Smooth muscle cell of the brain vasculature (primary cell): ENCODE measurements at regions not wholly inside any gene's neighbourhood (a gene's known extent, or its start where the extent isn't known, plus 50 kb on each side); places are given as distances from the start of the nearest gene placed in this dataset.

Experiments used
- DNase-seq: peaks from one replicate; pipeline ENCODE4 v3.0.0-alpha.2; 2012; ENCODE audit warnings: low read depth, low spot score

DNA sequence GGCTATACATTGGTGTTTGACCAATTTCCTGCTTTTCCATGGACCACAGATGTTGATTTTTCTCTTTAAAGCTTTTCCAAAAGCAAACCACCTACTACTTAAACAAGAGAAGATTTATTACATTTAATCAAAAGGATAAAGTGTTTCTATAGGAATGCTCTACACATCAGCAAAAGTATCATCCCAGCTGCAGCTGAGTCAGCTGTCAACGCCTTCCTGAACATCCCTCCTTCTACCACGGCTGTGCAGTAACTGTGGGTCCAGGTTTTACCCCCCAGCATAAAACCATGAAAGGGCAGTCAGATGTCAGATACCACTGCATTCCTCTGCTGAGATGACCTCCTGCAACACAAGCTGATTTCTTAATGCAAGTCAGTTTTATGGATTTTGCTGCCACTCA lies 524.5 kb upstream of the MEX3C start:
- no peak for DNase-seq

DNA sequence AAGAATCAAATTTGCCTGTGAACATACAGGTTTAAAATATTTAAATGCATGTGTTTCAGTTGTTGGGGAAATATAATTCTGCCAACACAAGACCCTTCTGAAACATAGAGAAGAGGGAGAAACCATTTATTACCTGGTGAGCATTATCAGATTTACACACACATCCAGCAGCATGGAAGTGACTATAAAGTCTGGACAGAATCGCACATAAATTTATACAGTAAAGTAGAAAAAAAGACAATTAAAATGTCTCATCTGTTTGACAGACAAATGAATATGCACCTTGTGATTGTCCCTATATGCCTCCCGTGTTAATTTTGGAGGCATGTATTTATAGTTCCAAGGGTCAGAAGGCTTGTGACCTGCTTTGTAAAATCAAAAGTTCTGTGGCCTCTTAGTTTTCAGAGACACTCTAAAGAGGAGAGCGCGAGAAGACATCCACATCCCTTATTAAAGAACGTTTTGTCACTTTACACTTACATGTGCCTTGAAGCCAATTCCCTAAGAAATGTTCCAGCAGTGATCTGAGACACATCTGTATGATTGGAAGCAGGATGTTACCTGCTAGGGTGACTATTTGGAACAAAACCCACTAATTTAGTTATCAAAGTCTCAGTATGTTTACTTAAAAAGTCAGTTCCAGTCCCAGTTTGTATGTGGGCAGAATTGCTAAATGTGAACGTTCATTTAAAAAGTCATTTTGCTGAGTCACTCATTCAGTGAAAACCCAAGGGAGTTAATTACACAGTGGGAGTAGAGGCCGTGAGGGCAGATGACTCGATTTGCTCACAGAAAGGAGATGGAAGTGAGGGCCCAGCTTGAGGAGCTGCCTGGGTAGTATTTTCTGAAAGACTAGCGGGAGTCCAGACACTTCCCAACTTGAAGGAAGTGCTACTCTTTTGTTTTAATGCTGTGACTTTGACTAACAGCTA lies 527.6 kb upstream of the MEX3C start:
- DNase-seq = no peak

DNA sequence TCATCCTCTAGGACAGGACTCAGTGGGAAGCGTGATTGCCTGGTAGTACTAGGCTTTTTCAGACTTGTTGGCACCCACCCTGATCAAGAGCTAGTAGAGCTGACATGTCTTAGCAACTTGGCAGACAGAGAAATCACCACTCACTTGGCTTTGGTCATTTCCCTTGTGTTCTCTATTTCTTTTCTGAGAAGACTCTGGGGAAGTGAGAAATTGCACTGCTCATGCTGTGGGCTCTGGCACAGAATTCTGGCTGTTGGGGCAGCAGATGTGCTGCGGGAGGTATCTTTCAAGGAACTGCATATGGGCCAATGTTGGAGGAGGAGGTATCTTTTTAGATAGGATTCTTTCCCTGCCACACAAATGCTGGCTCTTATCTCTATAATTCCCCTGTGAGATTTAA lies 529.1 kb upstream of the MEX3C start:
- DNase-seq = no peak

DNA sequence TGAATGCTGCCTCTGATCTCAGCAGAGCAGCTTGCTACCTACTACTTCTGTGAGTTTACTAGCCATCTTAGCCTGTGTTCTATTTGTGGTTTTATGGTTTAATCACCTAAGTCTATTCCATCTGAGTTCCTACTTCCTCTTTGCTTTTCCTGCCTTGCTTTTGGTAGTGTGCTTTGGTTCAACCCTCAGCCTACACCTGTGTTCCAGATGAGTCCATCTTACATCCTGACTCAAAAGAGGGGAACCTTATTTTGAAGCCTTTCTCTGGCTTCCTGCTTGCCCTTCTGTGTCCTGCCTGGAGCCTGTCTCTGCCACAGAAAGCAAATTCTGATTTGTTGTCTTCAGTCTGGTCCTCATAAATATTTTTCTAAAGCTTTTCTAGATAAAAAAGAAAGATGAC lies 530.3 kb upstream of the MEX3C start:
- no peak for DNase-seq

DNA sequence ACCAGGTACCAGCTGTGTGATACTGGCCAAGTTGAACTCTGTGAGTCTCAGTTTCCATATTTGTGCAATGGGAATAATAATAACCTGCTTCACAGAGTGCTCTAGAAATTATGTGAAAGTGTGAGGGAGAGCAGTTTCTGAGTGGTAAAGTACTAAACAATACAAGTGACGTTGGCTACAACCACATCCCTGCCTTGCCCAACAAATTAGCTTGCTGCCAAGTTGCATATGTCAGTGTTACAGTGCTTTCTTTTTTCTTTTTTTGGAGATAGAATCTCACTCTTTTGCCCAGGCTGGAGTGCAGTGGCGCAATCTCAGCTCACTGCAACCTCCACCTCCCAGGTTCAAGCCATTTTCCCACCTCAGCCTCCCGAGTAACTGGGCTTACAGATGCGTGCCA lies 533.6 kb upstream of the MEX3C start:
- no peak for DNase-seq

- no peak for DNase-seq
These were observed 537.1 kb upstream of the MEX3C start for GRCh38 chr18:51734576-51734975.

- DNase-seq = no peak
These were observed 541.7 kb upstream of the MEX3C start for GRCh38 chr18:51739044-51739666.

DNA sequence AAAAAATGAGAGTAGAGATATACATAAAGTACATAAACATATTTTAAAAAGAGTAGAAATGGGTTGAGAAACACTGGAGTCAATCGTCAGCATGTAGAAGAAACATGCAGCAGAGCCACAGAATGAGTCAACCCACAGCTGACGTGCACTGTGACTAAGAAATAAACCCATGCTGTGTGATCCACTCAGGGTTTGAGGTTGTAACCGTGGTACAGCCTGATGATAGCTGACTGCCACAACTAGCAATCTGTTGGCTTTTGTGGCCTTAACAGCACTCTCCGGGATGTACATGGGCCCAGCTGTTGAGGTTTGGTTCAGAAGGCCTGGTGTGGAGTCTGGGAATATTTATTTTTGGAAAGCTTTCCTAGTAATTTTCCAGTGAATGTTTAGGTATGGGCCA lies 554.4 kb upstream of the MEX3C start:
- no peak for DNase-seq

- DNase-seq = no peak
These were observed 556.0 kb upstream of the MEX3C start for GRCh38 chr18:51753365-51754057.

DNA sequence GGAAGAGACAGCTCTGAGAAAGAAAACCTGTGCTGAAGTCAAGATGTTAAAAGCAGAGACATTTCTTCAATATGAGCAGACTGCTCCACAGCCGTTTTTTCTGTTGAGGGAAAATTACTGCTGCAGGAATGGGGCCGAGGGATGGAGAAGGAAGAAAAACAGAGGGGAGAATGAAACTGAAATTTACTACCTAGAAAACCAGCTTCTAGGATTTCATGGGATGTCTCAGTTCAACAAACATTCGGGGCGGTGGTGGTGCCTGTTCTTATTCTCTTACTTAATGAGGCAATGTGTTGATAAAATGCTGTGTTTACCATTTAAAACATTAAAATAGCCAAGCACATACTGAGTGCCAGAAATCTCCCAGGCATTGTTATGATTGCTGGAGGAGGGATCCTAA lies 557.1 kb upstream of the MEX3C start:
- no peak for DNase-seq

DNA sequence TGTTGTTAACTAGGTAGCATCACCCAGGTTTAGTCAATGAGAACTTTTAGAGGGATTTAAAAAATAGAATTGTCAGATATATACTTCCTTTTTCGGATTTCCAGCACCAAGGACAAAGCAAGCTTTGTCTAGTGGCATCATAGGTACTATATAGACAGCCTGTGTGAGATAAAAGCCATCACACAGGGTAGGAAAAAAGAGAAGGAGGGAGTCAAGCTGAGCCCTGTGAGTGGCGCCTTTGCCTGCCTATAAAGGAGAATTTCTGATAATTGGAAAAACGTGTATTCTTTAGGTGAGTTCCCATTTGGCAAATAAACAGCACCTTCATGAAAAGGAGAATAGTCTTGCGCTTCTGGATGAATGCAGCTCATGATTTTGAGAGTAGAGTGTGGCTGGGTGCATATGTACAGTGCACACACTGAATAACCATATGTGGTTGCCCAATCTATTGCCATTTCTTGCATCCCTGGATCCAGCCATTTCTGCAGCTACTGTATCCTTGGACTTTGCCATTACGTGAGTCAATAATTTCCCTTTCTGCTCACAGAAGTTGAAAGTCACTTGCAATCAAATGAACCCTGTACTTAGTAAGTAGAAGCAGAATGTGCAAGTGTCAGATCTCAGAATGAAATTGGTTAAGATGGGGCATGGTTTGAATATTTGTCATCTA lies 559.9 kb upstream of the MEX3C start:
- DNase-seq = no peak

GRCh38 chr18:51762373-51762772 lies 564.9 kb upstream of the MEX3C start:
- DNase-seq = no peak

DNA sequence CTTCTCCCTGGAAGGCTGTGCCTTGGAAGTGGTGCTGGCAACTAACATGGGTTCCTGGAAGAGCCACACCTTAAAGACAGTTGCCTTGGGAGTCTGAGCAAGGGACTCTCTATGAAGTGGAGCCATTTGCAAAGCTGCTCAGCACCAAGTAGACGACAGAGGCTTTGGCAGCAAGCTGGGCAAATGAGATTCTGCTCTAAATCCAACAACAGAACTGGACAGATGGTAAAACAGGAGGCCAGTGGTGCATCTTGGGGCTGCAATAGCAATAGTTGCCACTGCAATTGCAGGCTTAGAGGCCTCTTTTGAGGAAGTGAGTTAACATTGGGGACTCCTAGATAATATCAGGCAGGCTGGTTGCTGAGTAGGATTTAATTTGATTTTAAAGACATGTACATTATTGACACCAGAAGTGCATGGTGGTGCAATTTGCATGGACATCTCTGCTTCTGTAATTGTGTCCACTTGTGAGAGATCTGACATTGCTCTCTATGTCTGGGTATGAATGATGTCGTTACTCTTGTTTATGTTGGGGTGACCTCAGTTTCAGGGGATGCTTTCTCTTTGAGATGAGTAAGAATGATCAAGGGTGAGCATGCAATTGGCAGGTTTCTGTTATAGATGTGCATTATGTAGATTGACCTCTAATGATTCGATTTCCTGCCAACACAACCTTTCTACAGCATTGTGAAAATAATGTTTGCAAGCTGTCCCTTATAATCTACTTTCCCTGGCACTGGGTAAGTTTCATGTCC lies 568.3 kb upstream of the MEX3C start:
- DNase-seq = no peak

DNA sequence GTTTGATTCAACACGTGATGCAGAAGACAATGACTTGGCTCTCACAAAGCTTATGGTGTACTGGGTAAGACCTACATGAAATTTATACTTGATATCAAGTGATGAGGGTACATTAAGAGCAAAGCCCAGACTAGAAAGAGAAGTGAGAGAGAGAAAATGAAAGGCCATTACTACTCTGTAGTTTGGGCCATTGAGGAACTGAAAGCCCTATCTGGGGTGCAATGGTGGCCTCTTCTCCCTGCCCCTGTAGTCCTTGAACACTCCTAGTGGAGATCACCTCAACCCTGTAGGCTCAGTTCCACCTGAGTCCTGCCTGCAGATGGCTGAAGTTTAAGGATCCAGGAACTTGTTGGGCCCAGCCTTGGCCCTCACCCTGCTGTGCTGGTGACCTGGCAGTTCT lies 569.8 kb upstream of the MEX3C start:
- no peak for DNase-seq

- no peak for DNase-seq
These were observed 561.9 kb upstream of the DCC start for GRCh38 chr18:51778115-51778514.

DNA sequence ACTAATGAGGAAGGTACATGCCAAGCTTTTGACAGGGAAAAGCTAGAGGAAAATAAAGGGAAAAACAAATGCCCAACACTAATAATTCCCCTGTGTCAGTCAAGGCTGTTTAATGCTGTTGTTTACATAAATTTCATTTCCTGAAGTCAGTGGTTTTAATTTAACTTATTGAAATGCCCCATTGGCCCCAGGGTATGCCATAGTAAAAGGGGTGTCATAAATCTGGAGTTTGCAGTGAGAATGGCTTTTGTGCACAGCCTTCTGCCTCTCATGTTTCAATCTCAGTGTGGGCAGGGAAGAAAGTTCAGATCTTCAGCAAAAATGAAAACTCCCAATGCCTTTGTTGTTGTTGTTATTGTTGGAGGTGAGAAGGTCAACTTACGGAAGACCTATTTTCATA lies 550.1 kb upstream of the DCC start:
- DNase-seq = no peak

GRCh38 chr18:51801514-51801913 lies 538.5 kb upstream of the DCC start:
- no peak for DNase-seq

DNA sequence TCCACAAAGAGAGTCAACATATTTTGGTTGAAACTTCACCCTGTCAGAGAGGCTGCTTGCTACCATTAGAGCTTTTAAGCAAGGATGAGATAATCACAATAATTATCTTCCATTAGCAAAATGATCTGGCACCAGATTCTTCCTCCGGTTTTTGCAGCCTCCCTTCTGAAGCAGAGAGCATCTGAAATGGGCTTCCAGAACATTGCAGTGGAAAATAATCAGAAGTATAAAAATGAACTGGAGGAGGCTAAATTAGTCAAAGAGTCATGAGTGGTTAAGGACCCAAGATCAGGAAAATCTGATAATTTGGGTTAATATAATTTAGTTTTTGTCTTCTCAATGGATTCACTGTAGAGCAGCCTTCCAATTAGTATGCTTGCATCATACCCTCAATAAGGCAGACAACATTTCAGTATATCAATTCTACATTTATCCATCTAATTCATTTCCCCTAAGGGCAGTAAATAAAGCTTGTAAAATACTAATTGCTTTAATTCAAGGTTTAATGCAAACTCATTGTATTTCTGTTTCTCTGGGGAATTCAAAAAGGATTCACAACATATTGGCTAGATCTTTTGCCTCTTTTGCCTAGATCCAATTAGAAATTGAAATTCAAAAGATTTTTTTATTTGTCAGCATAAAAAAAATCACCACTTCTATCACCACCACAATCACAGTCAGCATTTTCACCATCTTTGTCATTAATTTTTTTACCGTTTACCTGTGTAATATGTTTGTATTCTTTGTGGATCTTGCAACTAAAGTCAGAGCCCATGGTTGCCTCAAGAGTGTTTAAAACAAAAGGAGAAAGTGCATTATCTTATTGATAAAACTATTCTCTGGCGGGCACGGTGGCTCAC lies 537.2 kb upstream of the DCC start:
- DNase-seq = no peak

DNA sequence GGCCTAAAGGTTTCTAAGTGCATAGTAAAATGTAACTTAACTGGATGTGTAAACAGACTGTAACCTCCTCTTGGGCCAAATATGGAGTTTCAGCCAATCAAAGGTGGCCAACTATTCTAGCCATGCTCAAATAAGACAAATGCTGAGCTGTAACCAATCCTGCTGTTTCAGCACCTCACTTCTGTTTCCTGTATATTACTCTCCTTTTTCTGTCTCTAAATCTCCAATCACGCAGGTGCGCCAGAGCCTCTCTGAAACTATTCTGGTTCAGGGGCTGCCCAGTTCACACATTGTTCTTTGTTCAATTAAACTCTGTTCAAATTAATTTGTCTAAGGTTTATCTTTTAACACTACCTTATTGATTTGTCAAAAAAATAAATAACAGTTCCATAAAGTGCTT lies 532.7 kb upstream of the DCC start:
- DNase-seq = no peak

- DNase-seq = no peak
These were observed 528.1 kb upstream of the DCC start for GRCh38 chr18:51811883-51812282.
